ENCODE measurements at regions not wholly inside any gene's neighbourhood (a gene's known extent, or its start where the extent isn't known, plus 50 kb on each side); places are given as distances from the start of the nearest gene placed in this dataset.

DNA sequence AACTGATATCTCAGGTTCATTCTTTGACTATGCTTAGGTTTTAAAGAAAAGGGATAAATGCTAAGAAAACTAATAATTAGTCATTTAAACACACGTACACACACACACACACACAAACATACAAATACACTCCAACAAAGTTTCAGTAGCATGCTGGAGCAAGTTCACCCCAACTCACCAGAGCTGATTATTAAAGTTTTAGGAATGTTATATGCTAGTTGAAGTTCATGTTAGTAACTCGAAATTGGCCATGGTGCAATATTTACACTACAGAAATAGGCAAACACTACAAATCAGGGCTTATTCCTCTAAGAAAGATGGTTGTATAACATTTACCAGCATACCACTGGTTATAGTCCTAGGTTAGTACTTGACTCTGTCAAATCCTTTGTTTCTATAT is 384.0 kb upstream of the DIPK2B start:
- Histone ChIP-seq H3K9me3 (peaks cover 0 to 8% (median 0%) of the 10 kb centered on the region in 3 donors), H3K27ac (no peak overlapping the region), H3K4me1 (no peaks in the 10 kb centered on the region), H3K4me3 (no peak overlapping the region), H3K27me3 (no peaks in the 10 kb centered on the region), H3K36me3 (no peaks in the 10 kb centered on the region)
- ATAC-seq = no peak
- 0 to 95% methylated on average over 1 to 2 of the region's 2 CpGs for WGBS, 2 donors (ENCODE audit: low coverage in 1 of 2)
- TF ChIP-seq EP300 (IDR thresholded peaks at IDR 0.05) (no peak), POLR2A (IDR thresholded peaks at IDR 0.05) (no peak), POLR2AphosphoS5 (IDR thresholded peaks at IDR 0.05) (no peak)
- TF ChIP-seq, protein P1, sequence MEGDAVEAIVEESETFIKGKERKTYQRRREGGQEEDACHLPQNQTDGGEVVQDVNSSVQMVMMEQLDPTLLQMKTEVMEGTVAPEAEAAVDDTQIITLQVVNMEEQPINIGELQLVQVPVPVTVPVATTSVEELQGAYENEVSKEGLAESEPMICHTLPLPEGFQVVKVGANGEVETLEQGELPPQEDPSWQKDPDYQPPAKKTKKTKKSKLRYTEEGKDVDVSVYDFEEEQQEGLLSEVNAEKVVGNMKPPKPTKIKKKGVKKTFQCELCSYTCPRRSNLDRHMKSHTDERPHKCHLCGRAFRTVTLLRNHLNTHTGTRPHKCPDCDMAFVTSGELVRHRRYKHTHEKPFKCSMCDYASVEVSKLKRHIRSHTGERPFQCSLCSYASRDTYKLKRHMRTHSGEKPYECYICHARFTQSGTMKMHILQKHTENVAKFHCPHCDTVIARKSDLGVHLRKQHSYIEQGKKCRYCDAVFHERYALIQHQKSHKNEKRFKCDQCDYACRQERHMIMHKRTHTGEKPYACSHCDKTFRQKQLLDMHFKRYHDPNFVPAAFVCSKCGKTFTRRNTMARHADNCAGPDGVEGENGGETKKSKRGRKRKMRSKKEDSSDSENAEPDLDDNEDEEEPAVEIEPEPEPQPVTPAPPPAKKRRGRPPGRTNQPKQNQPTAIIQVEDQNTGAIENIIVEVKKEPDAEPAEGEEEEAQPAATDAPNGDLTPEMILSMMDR (IDR thresholded peaks at IDR 0.05) = no peak

DNA sequence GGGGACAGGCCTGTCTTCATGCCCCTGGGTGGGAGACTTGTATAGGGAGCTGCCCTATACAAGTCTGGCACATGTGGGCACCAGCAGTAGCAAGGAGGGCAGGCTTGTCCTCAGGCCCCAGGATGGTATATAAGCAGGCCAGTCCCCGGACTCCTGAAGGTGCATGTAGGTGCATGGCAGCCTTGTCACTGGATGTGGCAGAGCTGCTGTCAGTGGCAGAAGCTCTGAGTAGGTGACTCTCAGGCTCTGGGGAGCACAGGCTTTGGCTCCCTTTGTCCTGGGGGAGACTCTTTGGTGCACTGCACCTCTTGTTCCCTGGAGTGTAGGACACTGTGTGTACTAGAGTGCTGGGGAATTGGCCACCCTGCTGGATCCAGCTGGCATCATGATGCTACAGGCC is 376.7 kb upstream of the DIPK2B start:
- TF ChIP-seq POLR2A (IDR thresholded peaks at IDR 0.05) (no peak), POLR2AphosphoS5 (IDR thresholded peaks at IDR 0.05) (no peak), EP300 (IDR thresholded peaks at IDR 0.05) (no peak)
- TF ChIP-seq, protein P1 (IDR thresholded peaks at IDR 0.05) = no peak
- H3K9me3 ChIP-seq = peaks cover 0 to 8% (median 0%) of the 10 kb centered on the region in 3 donors
- ATAC-seq = no peak
- H3K4me1 ChIP-seq = no peaks in the 10 kb centered on the region
- H3K27me3 ChIP-seq = no peaks in the 10 kb centered on the region
- no peaks in the 10 kb centered on the region for H3K36me3 ChIP-seq
- no peak overlapping the region for H3K27ac ChIP-seq
- H3K4me3 ChIP-seq = no peak overlapping the region
- WGBS, 2 donors (ENCODE audit: low coverage in 1 of 2) = no CpG with 5 or more reads among the region's 1 CpG

GRCh38 chrX:45571453-45571852 is 370.8 kb upstream of the DIPK2B start:
- Histone ChIP-seq H3K4me1 (no peaks in the 10 kb centered on the region), H3K4me3 (no peak overlapping the region), H3K27me3 (no peaks in the 10 kb centered on the region), H3K27ac (no peak overlapping the region), H3K36me3 (no peaks in the 10 kb centered on the region), H3K9me3 (no peaks in the 10 kb centered on the region)
- TF ChIP-seq POLR2A (IDR thresholded peaks at IDR 0.05) (no peak), POLR2AphosphoS5 (IDR thresholded peaks at IDR 0.05) (no peak), EP300 (IDR thresholded peaks at IDR 0.05) (no peak)
- TF ChIP-seq, protein P1 (IDR thresholded peaks at IDR 0.05) = no peak
- ATAC-seq = no peak
- 65 to 84% methylated on average over 3 to 4 of the region's 4 CpGs for WGBS, 2 donors (ENCODE audit: low coverage in 1 of 2)

DNA sequence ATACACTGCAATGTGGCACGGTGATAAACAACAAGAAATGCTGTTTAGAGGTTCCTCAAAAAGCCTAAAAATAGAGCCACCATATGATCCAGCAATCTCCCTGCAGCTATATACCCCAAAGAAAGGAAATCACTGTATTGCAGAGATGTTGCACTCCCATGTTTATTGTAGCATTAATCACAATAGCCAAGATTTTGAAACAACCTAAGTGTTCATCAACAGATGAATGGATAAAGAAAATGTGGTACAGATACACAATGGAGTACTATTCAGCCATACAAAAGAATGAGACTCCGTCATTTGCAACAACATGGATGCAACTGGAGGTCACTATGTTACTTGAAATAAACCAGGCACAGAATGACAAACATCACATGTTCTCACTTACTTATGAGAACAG is 365.8 kb upstream of the DIPK2B start:
- no peaks in the 10 kb centered on the region for H3K27me3 ChIP-seq
- no peak overlapping the region for H3K4me3 ChIP-seq
- 58 to 100% methylated on average over 2 of the region's 2 CpGs for WGBS, 2 donors (ENCODE audit: low coverage in 1 of 2)
- no peak for ATAC-seq
- no peaks in the 10 kb centered on the region for H3K4me1 ChIP-seq
- H3K27ac ChIP-seq = no peak overlapping the region
- no peak for TF ChIP-seq EP300 (IDR thresholded peaks at IDR 0.05)
- no peak for TF ChIP-seq POLR2A (IDR thresholded peaks at IDR 0.05)
- no peak for TF ChIP-seq POLR2AphosphoS5 (IDR thresholded peaks at IDR 0.05)
- TF ChIP-seq, protein P1 (IDR thresholded peaks at IDR 0.05) = no peak
- H3K9me3 ChIP-seq = no peaks in the 10 kb centered on the region
- H3K36me3 ChIP-seq = no peaks in the 10 kb centered on the region

DNA sequence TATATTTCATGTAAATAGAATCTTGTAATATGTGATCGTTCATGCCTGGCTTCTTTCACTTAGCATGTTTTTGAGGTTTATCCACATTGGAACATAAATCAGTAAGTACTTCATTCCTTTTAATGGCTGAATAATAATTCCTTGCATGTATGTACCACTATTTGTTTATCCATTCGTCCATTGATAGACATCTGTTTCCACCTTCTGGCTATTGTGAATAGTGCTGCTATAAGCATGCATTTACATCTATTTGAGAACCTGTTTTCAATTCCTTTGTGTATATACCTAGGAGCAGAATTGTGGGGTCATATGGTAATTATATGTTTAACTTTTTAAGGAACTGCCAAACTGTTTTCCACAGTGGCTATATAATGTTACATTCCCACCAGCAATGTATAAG is 356.7 kb upstream of the DIPK2B start:
- Histone ChIP-seq H3K4me3 (no peak overlapping the region), H3K36me3 (no peaks in the 10 kb centered on the region), H3K9me3 (no peaks in the 10 kb centered on the region), H3K27ac (no peak overlapping the region), H3K4me1 (no peaks in the 10 kb centered on the region), H3K27me3 (no peaks in the 10 kb centered on the region)
- WGBS, 2 donors (ENCODE audit: low coverage in 1 of 2) = 25 to 31% methylated on average over 2 of the region's 2 CpGs
- no peak for ATAC-seq
- no peak for TF ChIP-seq EP300 (IDR thresholded peaks at IDR 0.05)
- TF ChIP-seq POLR2AphosphoS5 (IDR thresholded peaks at IDR 0.05) = no peak
- TF ChIP-seq POLR2A (IDR thresholded peaks at IDR 0.05) = no peak
- TF ChIP-seq, protein P1 (IDR thresholded peaks at IDR 0.05) = no peak
